RWPE2 (cell line): ENCODE measurements at regions not wholly inside any gene's neighbourhood (a gene's known extent, or its start where the extent isn't known, plus 50 kb on each side); places are given as distances from the start of the nearest gene placed in this dataset.
"Not testable (repeated sequence)": the region's sequence is repeated elsewhere in the genome, so short reads cannot be mapped to it uniquely, and the experiment has no call there.

ENCODE experiments used
- ATAC-seq: fragments of 200-7000 bp; cut with Tn5 transposase; 3 replicates; pipeline ENCODE4 v1.9.1; 2021; ENCODE audit warnings: low read depth
- DNase-seq: peaks from one replicate; pipeline ENCODE4 v3.0.0-alpha.2; 2020; ENCODE audit warnings: low spot score
- H3K27ac ChIP-seq: fragments of 450-650 bp; 2 replicates; pipeline ENCODE4 v1.5.1; 2017; ENCODE audit warnings: mild to moderate bottlenecking; ENCODE audit not compliant: poor library complexity, severe bottlenecking
- H3K27me3 ChIP-seq: fragments of 250-450 bp; sonication (Bioruptor Pico); 2 replicates; pipeline ENCODE4 v1.5.1; 2021; ENCODE audit warnings: mild to moderate bottlenecking, moderate library complexity; ENCODE audit not compliant: insufficient read depth, poor library complexity, severe bottlenecking
- H3K36me3 ChIP-seq: fragments of 250-450 bp; sonication (Bioruptor Pico); 2 replicates; pipeline ENCODE4 v1.5.1; 2020; ENCODE audit warnings: low read depth, mild to moderate bottlenecking, moderate library complexity
- H3K4me1 ChIP-seq: fragments of 250-450 bp; sonication (Bioruptor Pico); 2 replicates; pipeline ENCODE4 v1.5.1; 2021; ENCODE audit warnings: mild to moderate bottlenecking, moderate library complexity; ENCODE audit not compliant: insufficient read depth, poor library complexity, severe bottlenecking
- H3K4me3 ChIP-seq: fragments of 250-450 bp; sonication (Bioruptor Pico); 2 replicates; pipeline ENCODE4 v1.5.1; 2021; ENCODE audit warnings: mild to moderate bottlenecking, moderate library complexity; ENCODE audit not compliant: severe bottlenecking
- H3K9me3 ChIP-seq: fragments of 250-450 bp; sonication (Bioruptor Pico); 2 replicates; pipeline ENCODE4 v1.5.1; 2021; ENCODE audit warnings: mild to moderate bottlenecking, moderate library complexity; ENCODE audit not compliant: severe bottlenecking
- CTCF ChIP-seq: fragments of 450-650 bp; IDR thresholded peaks from one replicate; pipeline ENCODE4 v1.5.1; 2017; ENCODE audit warnings: mild to moderate bottlenecking, moderate library complexity; ENCODE audit not compliant: poor library complexity, severe bottlenecking

- no peaks in the 10 kb centered on the region for H3K27me3 ChIP-seq
- H3K27ac ChIP-seq, result no peak overlapping the region
- TF ChIP-seq CTCF, result no peak
- DNase-seq (no peak), ATAC-seq (no peak)
- H3K4me3 ChIP-seq, result no peak overlapping the region
- no peaks in the 10 kb centered on the region for H3K36me3 ChIP-seq
- no peaks in the 10 kb centered on the region for H3K4me1 ChIP-seq
- H3K9me3 ChIP-seq, result no peaks in the 10 kb centered on the region
Observed at GRCh38 chr12:33514893-33515292, 75.3 kb upstream of the SYT10 start.

- H3K27me3 ChIP-seq, result no peaks in the 10 kb centered on the region
- DNase-seq (no peak), ATAC-seq (no peak)
- H3K27ac ChIP-seq, result no peak overlapping the region
- no peak for TF ChIP-seq CTCF
- no peaks in the 10 kb centered on the region for H3K4me1 ChIP-seq
- H3K36me3 ChIP-seq, result no peaks in the 10 kb centered on the region
- H3K9me3 ChIP-seq, result no peaks in the 10 kb centered on the region
- H3K4me3 ChIP-seq, result no peak overlapping the region
Observed at GRCh38 chr12:33519566-33519965, 79.9 kb upstream of the SYT10 start.

- H3K4me3 ChIP-seq, ATAC-seq, DNase-seq: not testable (repeated sequence)
Observed at GRCh38 chr12:33520505-33521302, 81.1 kb upstream of the SYT10 start.

GRCh38 chr12:33529031-33529430 lies 89.4 kb upstream of the SYT10 start:
- ATAC-seq, result no peak
- no peak overlapping the region for H3K27ac ChIP-seq
- H3K9me3 ChIP-seq, result no peaks in the 10 kb centered on the region
- no peak for TF ChIP-seq CTCF
- no peaks in the 10 kb centered on the region for H3K36me3 ChIP-seq
- DNase-seq, result no peak
- no peak overlapping the region for H3K4me3 ChIP-seq
- no peaks in the 10 kb centered on the region for H3K4me1 ChIP-seq
- H3K27me3 ChIP-seq, result no peaks in the 10 kb centered on the region

More at GRCh38 chr12:33520505-33521302, 81.1 kb upstream of the SYT10 start:
- H3K27ac ChIP-seq, H3K9me3 ChIP-seq, H3K36me3 ChIP-seq, H3K27me3 ChIP-seq, H3K4me1 ChIP-seq: not testable (repeated sequence)

GRCh38 chr12:33529810-33530209 lies 90.2 kb upstream of the SYT10 start:
- DNase-seq, result no peak

More at GRCh38 chr12:33529810-33530209, 90.2 kb upstream of the SYT10 start:
- Histone ChIP-seq H3K36me3 (no peaks in the 10 kb centered on the region), H3K9me3 (no peaks in the 10 kb centered on the region), H3K27ac (no peak overlapping the region), H3K4me1 (no peaks in the 10 kb centered on the region), H3K4me3 (no peak overlapping the region), H3K27me3 (no peaks in the 10 kb centered on the region)
- no peak for TF ChIP-seq CTCF
- ATAC-seq, result no peak
